Head of caudate nucleus (tissue), 42 donors: ENCODE measurements at regions not wholly inside any gene's neighbourhood (a gene's known extent, or its start where the extent isn't known, plus 50 kb on each side); places are given as distances from the start of the nearest gene placed in this dataset.
A peak's percentile ranks its signal among the peaks of the same experiment; 100 is the strongest.

ENCODE experiments used
- DNase-seq, 42 donors: peaks; one replicate each; pipeline versions ENCODE4 v3.0.0 to v3.0.0-alpha.2; 2020 to 2021; ENCODE audit warnings: mixed read lengths in 7 of 42
- intact Hi-C: fragments of 100-400 bp; cut with DNase I; formaldehyde crosslinking; loops from one replicate; pipeline ENCODE4 v1.15.0; 2022

GRCh38 chr18:56333839-56334238 is 304.6 kb downstream of the TXNL1 start:
- DNase-seq = no peak
- intact Hi-C loops = no loop called here

DNA sequence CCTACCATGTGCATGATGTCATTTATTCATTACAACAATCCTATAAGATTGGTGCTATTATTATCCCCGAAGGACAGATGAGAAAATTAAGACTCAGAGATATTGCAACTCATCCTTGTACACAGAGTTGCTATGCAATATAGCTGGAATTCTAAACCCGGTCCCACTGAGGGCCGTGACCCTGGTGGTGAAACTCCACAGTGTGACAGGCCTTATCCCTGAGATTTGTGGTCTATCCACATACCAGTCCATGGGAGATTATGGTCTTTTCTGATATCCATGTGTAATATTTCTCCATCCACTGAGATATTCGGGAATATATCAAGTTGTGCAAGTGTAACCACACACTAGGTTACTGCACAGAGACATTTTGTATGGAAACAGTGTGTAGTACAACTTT is 305.2 kb downstream of the TXNL1 start:
- no peak for DNase-seq
- intact Hi-C loops = no loop called here

- DNase-seq = no peak
- intact Hi-C loops = no loop called here
Observed at GRCh38 chr18:56332371-56332770, 306.0 kb downstream of the TXNL1 start.

DNA sequence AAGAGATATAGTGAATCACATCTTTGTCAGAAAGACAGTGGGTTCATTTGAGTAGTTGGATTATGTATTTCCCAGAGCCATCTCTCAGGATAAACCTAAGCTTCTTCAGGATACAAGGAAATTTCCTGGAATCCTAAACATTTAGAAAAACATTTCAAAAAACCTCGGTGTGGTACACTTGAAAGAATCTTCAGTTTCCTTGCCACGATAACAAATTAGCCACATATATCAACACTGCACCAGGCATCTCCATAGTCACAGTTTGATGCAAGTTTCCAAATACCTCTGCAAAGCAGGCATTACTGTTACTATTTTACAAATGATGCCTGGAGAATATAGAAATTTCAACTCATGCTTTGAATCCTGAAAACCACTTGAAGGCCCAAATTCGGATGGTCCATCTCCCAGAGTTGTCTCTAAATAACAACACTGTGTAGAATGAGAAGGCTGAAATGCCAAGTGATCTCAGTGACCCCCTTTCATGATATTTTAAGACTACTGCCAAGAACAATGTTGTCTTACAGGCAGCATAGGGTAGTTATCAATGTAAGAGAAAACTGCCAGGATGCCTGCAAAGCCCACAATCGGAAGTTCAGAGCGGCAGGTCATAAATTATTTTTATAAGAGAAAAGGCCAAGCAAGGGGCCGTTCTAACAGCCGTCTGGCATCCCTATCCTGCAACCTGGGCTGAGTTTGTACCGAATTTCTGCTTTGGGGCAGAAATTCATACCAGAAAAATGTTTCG is 307.9 kb downstream of the TXNL1 start:
- DNase-seq = no peak
- intact Hi-C loops = no loop called here

GRCh38 chr18:56329536-56329935 is 308.9 kb downstream of the TXNL1 start:
- intact Hi-C loops = no loop called here
- DNase-seq = no peak

- intact Hi-C loops = no loop called here
- no peak for DNase-seq
Observed at GRCh38 chr18:56327191-56327885, 311.1 kb downstream of the TXNL1 start.

DNA sequence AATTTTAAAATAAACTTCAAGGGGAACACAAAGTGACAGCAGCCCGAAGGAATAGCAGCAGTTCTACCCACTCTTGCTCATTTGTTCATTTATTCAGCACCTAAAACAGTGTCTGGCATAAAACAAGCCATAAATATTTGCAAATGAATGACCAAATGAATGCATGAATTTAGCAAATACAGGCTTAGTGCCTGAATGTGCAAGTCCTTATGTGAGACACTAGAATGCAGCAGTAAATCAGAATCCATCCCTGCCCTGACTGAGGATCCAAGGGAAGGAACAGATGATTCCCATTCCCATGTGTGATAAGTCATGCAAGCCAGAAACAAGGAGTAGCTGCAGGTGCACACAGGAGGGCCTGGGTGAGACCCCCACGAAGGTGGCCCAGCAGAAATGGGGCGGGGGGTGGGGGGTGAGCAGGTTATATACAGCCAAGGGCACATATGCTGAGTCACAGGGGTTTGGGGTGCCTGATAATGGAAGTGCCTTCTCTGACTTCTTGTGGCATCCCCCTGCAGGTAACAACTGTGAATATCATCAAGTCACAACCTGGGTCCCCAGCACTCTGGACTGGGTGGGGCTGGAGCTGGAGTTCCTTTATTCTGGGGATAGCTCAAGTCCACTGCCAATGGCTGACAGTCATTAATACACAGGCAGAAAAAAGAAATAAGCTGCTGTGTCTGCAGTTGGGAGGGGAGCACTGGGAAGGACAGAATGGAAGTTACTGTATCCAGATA is 311.9 kb downstream of the TXNL1 start:
- DNase-seq = no peak
- intact Hi-C loops = no loop called here

- DNase-seq = no peak
- intact Hi-C loops = no loop called here
Observed at GRCh38 chr18:56323673-56324072, 314.7 kb downstream of the TXNL1 start.

DNA sequence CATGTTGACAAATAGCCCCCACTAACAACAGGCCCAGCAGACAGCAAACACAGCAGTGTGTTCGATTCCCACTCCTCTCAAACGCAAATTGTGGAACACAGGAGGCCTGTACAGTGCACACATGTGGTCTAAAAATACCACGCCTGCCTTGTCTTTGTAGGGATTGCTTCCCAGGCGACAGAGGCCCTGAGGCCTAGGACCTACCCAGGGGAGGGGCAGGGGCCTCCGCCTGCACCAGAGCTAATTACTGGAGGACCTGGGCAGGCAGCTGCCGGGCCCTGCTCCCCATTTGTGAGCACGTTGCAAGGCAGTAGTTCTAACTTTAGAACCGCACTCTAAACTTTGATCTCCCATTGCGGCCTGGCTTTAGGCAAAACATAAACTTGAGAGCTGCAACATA is 316.0 kb downstream of the TXNL1 start:
- intact Hi-C loops = no loop called here
- DNase-seq = no peak

GRCh38 chr18:56321470-56321869 is 316.9 kb downstream of the TXNL1 start:
- DNase-seq = peak in 18 of 42 donors; percentile 7 to 49 (median 15)
- intact Hi-C loops = no loop called here

DNA sequence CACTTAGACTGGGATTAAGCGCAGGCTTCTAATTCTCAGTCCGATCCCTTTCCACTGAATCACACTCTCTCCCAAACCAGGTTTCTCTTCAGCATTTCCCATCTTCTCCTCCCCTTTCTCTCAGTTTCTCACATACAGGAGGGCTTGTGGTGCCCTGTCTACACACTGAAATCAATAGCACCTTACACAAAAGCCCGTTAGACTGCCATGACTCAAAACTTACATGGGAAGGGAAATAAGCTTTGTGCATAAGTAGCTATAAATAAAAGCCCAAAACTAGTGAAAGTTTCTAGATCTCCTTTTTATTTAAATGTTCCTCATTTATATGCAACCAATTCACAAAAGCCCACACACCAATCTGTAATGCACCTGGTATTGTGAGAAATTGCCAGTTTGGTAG is 318.4 kb downstream of the TXNL1 start:
- DNase-seq = no peak
- intact Hi-C loops = no loop called here

DNA sequence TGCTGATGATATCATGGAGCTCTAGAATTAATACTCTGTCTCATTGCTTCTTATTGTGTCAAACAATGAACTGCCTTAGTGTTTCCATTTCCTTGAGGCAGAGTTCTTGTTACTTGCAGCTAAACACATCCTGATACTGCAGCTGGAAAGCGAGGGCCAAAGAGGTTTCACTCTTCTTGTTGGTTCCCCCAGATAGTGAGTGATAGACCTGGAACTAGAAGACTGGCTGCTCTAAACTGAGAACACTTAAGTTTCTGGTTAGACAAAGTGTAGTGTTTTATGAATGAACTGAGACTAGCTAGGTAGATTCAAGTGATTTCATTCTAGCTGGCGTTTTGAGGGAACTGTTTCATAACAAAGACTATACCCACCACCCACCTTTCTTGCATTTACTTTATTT is 321.7 kb downstream of the TXNL1 start:
- intact Hi-C loops = no loop called here
- no peak for DNase-seq

DNA sequence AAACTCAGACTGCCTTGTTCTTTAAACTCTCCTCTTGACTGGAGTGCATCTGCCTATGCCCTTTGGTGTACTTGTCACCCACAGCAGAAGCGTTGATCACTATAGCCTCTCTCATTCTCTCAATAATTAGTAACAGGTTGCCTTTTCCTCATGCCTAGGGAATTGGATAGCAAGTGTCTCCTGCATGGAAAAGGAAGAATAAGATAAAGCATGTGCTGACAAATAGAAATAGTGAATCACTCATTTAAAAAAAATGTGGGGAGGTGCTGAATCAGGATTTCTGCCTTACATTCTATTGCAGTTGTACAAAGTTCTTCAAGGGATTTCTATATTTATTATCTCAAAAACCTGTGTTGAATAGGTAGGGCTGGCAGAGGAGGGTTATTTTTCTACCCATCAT is 323.0 kb downstream of the TXNL1 start:
- intact Hi-C loops = no loop called here
- no peak for DNase-seq

DNA sequence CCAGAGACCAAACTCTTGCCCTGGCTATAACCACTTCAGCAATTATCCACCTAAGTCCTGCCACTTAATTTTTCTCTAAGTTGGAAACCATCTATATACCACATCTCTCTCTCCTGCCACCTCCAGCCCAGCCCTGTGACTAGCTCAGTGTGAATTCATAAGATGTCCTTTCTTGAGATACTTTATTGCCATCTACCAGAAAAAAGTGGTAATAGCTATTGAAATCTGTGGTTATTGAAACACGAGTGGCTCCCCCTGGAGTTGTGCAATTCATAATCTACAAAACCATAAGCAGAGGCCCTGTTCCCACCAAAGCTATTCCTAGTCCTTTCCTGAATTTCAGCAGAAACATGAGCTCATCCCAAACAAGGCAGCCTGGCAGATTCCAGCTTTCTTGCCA is 324.0 kb downstream of the TXNL1 start:
- intact Hi-C loops = no loop called here
- peak in 26 of 42 donors; percentile 7 to 67 (median 28) for DNase-seq

DNA sequence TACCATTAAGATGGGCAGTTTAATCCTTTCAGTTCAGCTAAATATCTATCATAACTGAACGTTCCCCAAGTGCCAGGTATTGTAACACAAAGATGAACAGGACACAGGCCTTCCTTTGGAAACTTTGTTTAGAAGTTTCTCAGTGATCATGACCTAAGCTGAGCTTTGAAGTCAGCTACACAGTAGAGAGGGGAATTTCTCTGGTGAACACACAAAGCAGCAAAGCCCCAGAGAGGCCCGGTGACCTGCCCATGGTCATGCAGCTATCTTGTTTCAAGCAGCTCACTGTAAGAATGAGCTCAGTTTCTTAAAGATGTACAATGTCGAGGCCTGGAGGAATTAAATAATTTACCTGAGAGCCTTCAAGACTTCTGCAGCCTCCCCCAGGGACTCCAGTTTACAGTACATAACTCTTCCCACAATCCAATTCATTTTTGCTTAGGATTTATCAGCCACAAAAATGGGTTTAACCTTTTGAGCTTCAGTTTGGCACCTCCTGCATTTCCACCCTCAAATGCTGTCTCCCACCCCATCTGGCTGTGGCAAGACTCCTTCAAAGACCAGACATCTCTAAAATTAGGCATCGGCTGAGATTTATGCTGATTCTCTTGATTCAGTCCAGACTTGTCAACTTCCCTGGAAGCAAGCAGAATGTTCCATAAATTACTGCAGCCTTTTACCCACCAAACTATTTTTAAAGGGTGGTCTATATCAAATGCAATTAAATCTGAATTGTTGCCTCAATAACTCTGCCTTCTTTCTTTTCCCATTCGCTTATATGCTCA is 325.6 kb downstream of the TXNL1 start:
- no peak for DNase-seq
- intact Hi-C loops = no loop called here

GRCh38 chr18:56309104-56309503 is 329.3 kb downstream of the TXNL1 start:
- DNase-seq = no peak
- intact Hi-C loops = no loop called here

DNA sequence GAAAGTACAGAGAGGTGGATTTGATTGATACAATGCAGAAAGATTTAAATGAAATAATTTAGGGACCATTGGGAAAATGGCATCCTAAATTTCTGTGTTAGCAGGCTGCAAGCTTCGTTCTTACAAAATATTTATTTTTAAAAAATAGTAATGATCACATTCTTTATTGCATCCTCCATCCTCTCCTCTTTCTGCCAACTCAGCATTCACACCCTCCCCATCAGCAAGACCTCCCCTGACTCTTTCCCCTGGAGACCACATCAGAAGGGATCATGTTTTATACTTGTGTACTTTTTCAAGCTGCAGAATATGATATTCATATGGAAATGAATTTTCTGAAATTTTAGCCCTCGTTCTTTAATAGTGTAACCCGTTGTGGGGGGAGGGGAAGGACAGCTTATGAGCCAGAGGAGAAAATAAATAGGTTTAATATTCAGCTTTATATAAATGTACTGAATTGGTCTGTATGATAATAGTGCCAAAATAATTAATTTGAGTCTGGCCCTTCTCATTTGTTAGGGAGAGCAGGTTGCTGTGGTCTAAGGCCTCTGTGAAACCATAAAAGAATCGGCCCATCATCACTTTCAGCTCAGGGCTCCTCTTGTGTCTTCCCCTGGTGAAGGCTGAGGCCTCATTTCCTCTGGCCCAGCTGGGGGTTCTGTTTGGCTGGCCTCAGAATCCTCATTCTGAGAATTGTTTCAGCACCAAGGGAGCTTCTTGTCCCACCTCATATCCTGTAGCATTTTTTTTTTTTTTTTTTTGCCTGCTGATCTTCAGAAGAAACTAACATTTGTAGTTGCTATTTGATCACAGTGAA is 330.8 kb downstream of the TXNL1 start:
- no peak for DNase-seq
- intact Hi-C loops = no loop called here

GRCh38 chr18:56306797-56307196 is 331.6 kb downstream of the TXNL1 start:
- intact Hi-C loops = no loop called here
- no peak for DNase-seq

- DNase-seq = no peak
- intact Hi-C loops = no loop called here
Observed at GRCh38 chr18:56305583-56305982, 332.8 kb downstream of the TXNL1 start.
